ENCODE measurements at regions not wholly inside any gene's neighbourhood (a gene's known extent, or its start where the extent isn't known, plus 50 kb on each side); places are given as distances from the start of the nearest gene placed in this dataset.

DNA sequence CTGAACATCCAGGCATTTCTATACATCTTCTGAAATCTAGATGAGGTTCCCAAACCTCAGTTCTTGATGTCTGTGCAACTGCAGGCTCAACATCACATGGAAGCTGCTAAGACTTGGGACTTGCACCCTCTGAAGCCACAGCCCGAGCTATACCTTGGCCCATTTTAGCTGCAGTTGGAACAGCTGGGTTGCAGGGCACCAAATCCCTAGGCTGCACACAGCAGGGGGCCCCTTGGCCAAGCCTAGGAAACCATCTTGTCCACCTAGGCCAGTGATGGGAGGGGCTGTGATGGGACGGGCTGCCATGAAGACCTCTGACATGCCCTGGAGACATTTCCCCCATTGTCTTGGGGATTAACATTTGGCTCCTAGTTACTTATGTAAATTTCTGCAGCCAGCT, 415.8 kb upstream of the SUCLG2 start:
- Histone ChIP-seq H3K23ac (ENCODE audit: insufficient read length) (no peak overlapping the region), H3K4me1 (replicated peaks in 1 of 4; ENCODE audit: control insufficient read depth in 3 of 4, insufficient read depth in 4 of 4, low read length in 3 of 4) (no peaks in the 10 kb centered on the region), H3K56ac (replicated peaks; ENCODE audit: insufficient read length, low read depth, low read length) (no peak overlapping the region), H3K9me3 (ENCODE audit: insufficient read depth in 2 of 2, low read depth in 1 of 2, low read length in 1 of 2) (peaks cover 17 to 18% of the 10 kb centered on the region in 2 experiments), H2BK120ac (replicated peaks; ENCODE audit: low read depth, low read length) (no peak overlapping the region), H3K4me2 (ENCODE audit: insufficient read depth in 1 of 2, low read depth in 2 of 2, low read length in 2 of 2) (no peak overlapping the region), H3K79me1 (ENCODE audit: low read depth, low read length) (no peaks in the 10 kb centered on the region), H2BK20ac (ENCODE audit: low read length) (no peak overlapping the region), H4K91ac (replicated peaks; ENCODE audit: insufficient read length, low read length) (no peak overlapping the region), H2BK12ac (ENCODE audit: low read depth, low read length) (no peak overlapping the region), H3K79me2 (ENCODE audit: control insufficient read depth in 1 of 2, insufficient read depth in 2 of 2, low read length in 2 of 2) (no peaks in the 10 kb centered on the region), H3K27me3 (replicated peaks in 1 of 4; ENCODE audit: control insufficient read depth in 3 of 4, extremely low read depth in 1 of 4, insufficient read depth in 3 of 4, low read length in 3 of 4) (no peaks in the 10 kb centered on the region), H3K36me3 (ENCODE audit: control insufficient read depth in 2 of 4, insufficient read depth in 4 of 4, low read length in 3 of 4) (no peaks in the 10 kb centered on the region), H3K9ac (replicated peaks in 1 of 4; ENCODE audit: extremely low read depth in 1 of 4, low read depth in 3 of 4, low read length in 3 of 4) (no peak overlapping the region), H3K14ac (ENCODE audit: insufficient read length) (no peak overlapping the region), H4K5ac (ENCODE audit: insufficient read length, low read depth, low read length) (no peak overlapping the region), H3K4ac (replicated peaks; ENCODE audit: insufficient read length, low read depth, low read length) (no peak overlapping the region), H2BK15ac (ENCODE audit: low read length) (no peak overlapping the region), H3K18ac (ENCODE audit: extremely low read depth, low read length) (no peak overlapping the region), H4K8ac (ENCODE audit: extremely low read depth, insufficient read depth, low read length) (no peak overlapping the region), H2BK5ac (ENCODE audit: low read depth, low read length) (no peak overlapping the region), H3K23me2 (ENCODE audit: low read depth, low read length) (no peaks in the 10 kb centered on the region), H2AFZ (ENCODE audit: low read length) (no peak overlapping the region), H2AK5ac (ENCODE audit: low read depth, low read length) (no peak overlapping the region), H4K20me1 (replicated peaks in 1 of 2; ENCODE audit: control insufficient read depth in 1 of 2, insufficient read depth in 2 of 2, low read length in 2 of 2) (no peaks in the 10 kb centered on the region), H3K27ac (ENCODE audit: low read depth, low read length) (no peak overlapping the region), H3K4me3 (ENCODE audit: extremely low read depth in 1 of 4, insufficient read depth in 2 of 4, low read depth in 3 of 4, low read length in 4 of 4) (no peak overlapping the region)
- no peak for FAIRE-seq
- TF ChIP-seq MAFK (IDR thresholded peaks at IDR 0.05; ENCODE audit: low read depth, low read length) (no peak), CTCF (IDR thresholded peaks at IDR 0.05; ENCODE audit: control extremely low read depth in 1 of 3, insufficient read depth in 1 of 3, low read depth in 1 of 3, low read length in 3 of 3) (no peak), JUND (IDR thresholded peaks at IDR 0.05; ENCODE audit: low read length) (no peak), TCF12 (IDR thresholded peaks at IDR 0.05; ENCODE audit: low read depth, low read length) (no peak), KDM4A (IDR thresholded peaks at IDR 0.05; ENCODE audit: low read depth, low read length, severe bottlenecking) (no peak), SIX5 (IDR thresholded peaks at IDR 0.05; ENCODE audit: low read depth, low read length) (no peak)
- POLR2A ChIA-PET (ENCODE audit: partially characterized antibody): no interaction called here
- DNase-seq (ENCODE audit: low read depth in 1 of 2, low spot score in 2 of 2): no peak
- WGBS, 2 experiments (ENCODE audit: extremely low coverage in 1 of 2, insufficient coverage in 1 of 2, insufficient read length in 1 of 2, insufficient replicate concordance in 2 of 2, low coverage in 1 of 2, low lambda C conversion rate in 2 of 2, missing lambda C conversion rate in 1 of 2): 95% methylated on average over 2 of the region's 2 CpGs; no CpG with 5 or more reads in 1 of the 2 experiments
- CTCF ChIA-PET (ENCODE audit: partially characterized antibody): no interaction called here
